SU-DHL-6 (cell line): ENCODE measurements at regions not wholly inside any gene's neighbourhood (a gene's known extent, or its start where the extent isn't known, plus 50 kb on each side); places are given as distances from the start of the nearest gene placed in this dataset.

ENCODE experiments used
- H2AFZ ChIP-seq: fragments of 200-600 bp; sonication (generic); 2 replicates; pipeline ENCODE4 v1.6.1; 2014; ENCODE audit warnings: low read depth, mild to moderate bottlenecking, moderate library complexity, mixed read lengths, antibody characterized with exemption, low read length; ENCODE audit not compliant: severe bottlenecking
- H3F3A ChIP-seq: fragments of 200-600 bp; shearing (Covaris generic); 2 replicates; pipeline ENCODE4 v1.6.0; 2016; ENCODE audit warnings: antibody characterized with exemption, mild to moderate bottlenecking; ENCODE audit not compliant: insufficient read depth
- H3K27ac ChIP-seq: fragments of 200-600 bp; sonication (generic); 2 replicates; pipeline ENCODE4 v1.5.1; 2016; ENCODE audit warnings: low read depth, mild to moderate bottlenecking, low read length, moderate library complexity, mixed read lengths
- H3K27me3 ChIP-seq: fragments of 200-600 bp; sonication (generic), shearing (Covaris generic); 2 replicates; pipeline ENCODE4 v1.6.0; 2014; ENCODE audit warnings: mild to moderate bottlenecking, low read length
- H3K36me3 ChIP-seq: fragments of 200-600 bp; sonication (generic); 2 replicates; pipeline ENCODE4 v1.6.1; 2014; ENCODE audit warnings: mild to moderate bottlenecking, low read length, mixed read lengths
- H3K4me2 ChIP-seq: fragments of 300-600, 200-600 bp; shearing (Covaris generic), sonication (generic); 2 replicates; pipeline ENCODE4 v1.6.0; 2014; ENCODE audit warnings: low read length, low read depth, mild to moderate bottlenecking; ENCODE audit not compliant: poor library complexity, severe bottlenecking
- H3K4me3 ChIP-seq: fragments of 200-600 bp; sonication (generic); 2 replicates; pipeline ENCODE4 v1.5.1; 2014; ENCODE audit warnings: antibody characterized with exemption, low read length, mild to moderate bottlenecking, mixed read lengths; ENCODE audit not compliant: insufficient read depth, poor library complexity, severe bottlenecking
- H3K79me2 ChIP-seq: fragments of 200-600 bp; sonication (generic); 2 replicates; pipeline ENCODE4 v1.6.1; 2014; ENCODE audit warnings: mild to moderate bottlenecking, low read length, moderate library complexity; ENCODE audit not compliant: insufficient read depth
- H3K9ac ChIP-seq: fragments of 200-600 bp; sonication (generic); 2 replicates; pipeline ENCODE4 v1.7.0; 2014; ENCODE audit warnings: mild to moderate bottlenecking, low read length
- H3K9me2 ChIP-seq: fragments of 200-600 bp; sonication (generic); replicated peaks from 2 replicates; pipeline ENCODE4 v1.6.1; 2014; ENCODE audit warnings: low read length; ENCODE audit not compliant: insufficient read depth
- H3K9me3 ChIP-seq: fragments of 200-600 bp; sonication (generic); 2 replicates; pipeline ENCODE4 v1.6.1; 2014; ENCODE audit warnings: low read length, mixed read lengths; ENCODE audit not compliant: insufficient read depth
- H4K20me1 ChIP-seq: fragments of 200-600 bp; sonication (generic); 2 replicates; pipeline ENCODE4 v1.6.1; 2014; ENCODE audit warnings: low read depth, mild to moderate bottlenecking, antibody characterized with exemption, low read length, moderate library complexity, mixed read lengths
- EZH2phosphoT487 ChIP-seq: fragments of 200-600 bp; sonication (generic), shearing (Covaris generic); conservative IDR thresholded peaks from 2 replicates; pipeline ENCODE4 v1.6.1; 2018; ENCODE audit warnings: mild to moderate bottlenecking, antibody characterized with exemption, low read length, moderate library complexity, mixed read lengths
- TF ChIP-seq, protein P1 (sequence below): fragments of 200-600 bp; sonication (generic); IDR thresholded peaks from one replicate; pipeline ENCODE4 v1.5.1; 2017; ENCODE audit warnings: antibody characterized with exemption, mild to moderate bottlenecking, low read length, moderate library complexity; ENCODE audit not compliant: insufficient read depth, poor library complexity, severe bottlenecking

- Histone ChIP-seq H2AFZ (no peak overlapping the region), H3F3A (no peaks in the 10 kb centered on the region), H3K9me2 (no peaks in the 10 kb centered on the region), H4K20me1 (no peaks in the 10 kb centered on the region), H3K79me2 (no peaks in the 10 kb centered on the region), H3K27me3 (no peaks in the 10 kb centered on the region), H3K36me3 (no peaks in the 10 kb centered on the region), H3K27ac (no peak overlapping the region), H3K9ac (no peak overlapping the region), H3K9me3 (peaks cover 13% of the 10 kb centered on the region), H3K4me2 (no peak overlapping the region), H3K4me3 (no peak overlapping the region)
- no peak for TF ChIP-seq EZH2phosphoT487
- TF ChIP-seq, protein P1, sequence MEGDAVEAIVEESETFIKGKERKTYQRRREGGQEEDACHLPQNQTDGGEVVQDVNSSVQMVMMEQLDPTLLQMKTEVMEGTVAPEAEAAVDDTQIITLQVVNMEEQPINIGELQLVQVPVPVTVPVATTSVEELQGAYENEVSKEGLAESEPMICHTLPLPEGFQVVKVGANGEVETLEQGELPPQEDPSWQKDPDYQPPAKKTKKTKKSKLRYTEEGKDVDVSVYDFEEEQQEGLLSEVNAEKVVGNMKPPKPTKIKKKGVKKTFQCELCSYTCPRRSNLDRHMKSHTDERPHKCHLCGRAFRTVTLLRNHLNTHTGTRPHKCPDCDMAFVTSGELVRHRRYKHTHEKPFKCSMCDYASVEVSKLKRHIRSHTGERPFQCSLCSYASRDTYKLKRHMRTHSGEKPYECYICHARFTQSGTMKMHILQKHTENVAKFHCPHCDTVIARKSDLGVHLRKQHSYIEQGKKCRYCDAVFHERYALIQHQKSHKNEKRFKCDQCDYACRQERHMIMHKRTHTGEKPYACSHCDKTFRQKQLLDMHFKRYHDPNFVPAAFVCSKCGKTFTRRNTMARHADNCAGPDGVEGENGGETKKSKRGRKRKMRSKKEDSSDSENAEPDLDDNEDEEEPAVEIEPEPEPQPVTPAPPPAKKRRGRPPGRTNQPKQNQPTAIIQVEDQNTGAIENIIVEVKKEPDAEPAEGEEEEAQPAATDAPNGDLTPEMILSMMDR: no peak
Measured at GRCh38 chr12:84148335-84148734, 764.3 kb downstream of the SLC6A15 start.

- Histone ChIP-seq H3K27ac (no peak overlapping the region), H3K36me3 (no peaks in the 10 kb centered on the region), H3K9me3 (no peaks in the 10 kb centered on the region), H3F3A (no peaks in the 10 kb centered on the region), H3K4me2 (no peak overlapping the region), H3K79me2 (no peaks in the 10 kb centered on the region), H3K9me2 (no peaks in the 10 kb centered on the region), H4K20me1 (no peaks in the 10 kb centered on the region), H3K4me3 (no peak overlapping the region), H2AFZ (peak overlapping the region; percentile 76), H3K27me3 (no peaks in the 10 kb centered on the region), H3K9ac (no peak overlapping the region)
- TF ChIP-seq EZH2phosphoT487: no peak
- TF ChIP-seq, protein P1: no peak
Measured at GRCh38 chr12:84136862-84137367, 775.7 kb downstream of the SLC6A15 start.

DNA sequence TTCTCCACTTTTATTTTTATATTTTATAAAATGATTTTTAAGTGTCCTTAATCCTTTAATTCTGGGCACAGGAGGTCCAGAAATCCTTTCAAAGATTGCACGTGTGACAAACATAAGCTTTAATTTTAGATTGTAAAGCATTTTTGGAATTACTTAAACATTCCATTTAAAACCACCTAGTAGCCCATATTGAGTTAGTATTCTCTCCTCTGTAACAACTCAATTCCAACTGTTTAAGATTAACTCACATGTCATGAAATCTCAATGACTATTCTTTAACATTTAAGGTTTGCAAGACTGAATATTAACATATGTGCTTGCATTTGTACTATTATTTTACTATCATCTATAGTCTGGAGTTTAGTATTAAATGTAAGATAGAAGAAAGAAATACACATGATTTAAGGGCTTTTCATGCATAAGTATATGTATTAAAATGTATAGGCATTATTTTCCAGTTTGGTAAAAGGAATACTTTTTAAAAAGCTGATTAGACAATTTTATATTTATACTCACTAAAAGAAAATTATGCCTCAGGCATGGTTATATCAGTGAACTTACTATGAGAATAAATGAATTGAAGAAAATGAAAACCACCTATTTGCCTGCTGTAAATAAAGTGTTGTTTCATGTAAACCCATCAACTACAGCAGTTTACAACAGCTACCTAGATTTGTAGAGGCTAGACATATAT is 776.9 kb downstream of the SLC6A15 start:
- H3K79me2 ChIP-seq: no peaks in the 10 kb centered on the region
- no peak overlapping the region for H2AFZ ChIP-seq
- H3K27me3 ChIP-seq: no peaks in the 10 kb centered on the region
- no peaks in the 10 kb centered on the region for H3F3A ChIP-seq
- no peak overlapping the region for H3K9ac ChIP-seq
- no peaks in the 10 kb centered on the region for H3K9me3 ChIP-seq
- TF ChIP-seq EZH2phosphoT487: no peak
- TF ChIP-seq, protein P1: no peak
- no peaks in the 10 kb centered on the region for H3K36me3 ChIP-seq
- no peaks in the 10 kb centered on the region for H4K20me1 ChIP-seq
- no peak overlapping the region for H3K4me3 ChIP-seq
- H3K27ac ChIP-seq: no peak overlapping the region
- H3K4me2 ChIP-seq: no peak overlapping the region
- no peaks in the 10 kb centered on the region for H3K9me2 ChIP-seq
